ENCODE measurements at regions not wholly inside any gene's neighbourhood (a gene's known extent, or its start where the extent isn't known, plus 50 kb on each side); places are given as distances from the start of the nearest gene placed in this dataset.

- TF ChIP-seq CTCF (IDR thresholded peaks at IDR 0.05; ENCODE audit: borderline replicate concordance, extremely low read depth, insufficient read depth), result no peak
- no peak for FAIRE-seq
Observed at GRCh38 chr4:10872833-10873517, 188.4 kb upstream of the CLNK start.

GRCh38 chr4:10866666-10867065 lies 182.1 kb upstream of the CLNK start:
- no peak overlapping the region for H3K9ac ChIP-seq (ENCODE audit: low read length in 3 of 3)
- no peak overlapping the region for H3K27ac ChIP-seq (ENCODE audit: low read depth in 2 of 2, low read length in 2 of 2)
- H3K9me3 ChIP-seq (ENCODE audit: control insufficient read depth in 2 of 3, insufficient read depth in 1 of 3, low read length in 3 of 3), result no peaks in the 10 kb centered on the region
- no peak overlapping the region for H3K4me3 ChIP-seq (ENCODE audit: low read length in 3 of 3)
- H3K36me3 ChIP-seq (ENCODE audit: control insufficient read depth in 2 of 3, insufficient read depth in 3 of 3, low read length in 3 of 3), result no peaks in the 10 kb centered on the region
- no peak for TF ChIP-seq CTCF (IDR thresholded peaks at IDR 0.05; ENCODE audit: borderline replicate concordance, extremely low read depth, insufficient read depth)
- FAIRE-seq (no peak), DNase-seq (no peak)
- no peaks in the 10 kb centered on the region for H3K4me1 ChIP-seq (ENCODE audit: control insufficient read depth in 2 of 3, insufficient read depth in 2 of 3, low read depth in 1 of 3, low read length in 3 of 3)
- intact Hi-C loops (cut with DNase I), result no loop called here
- H3K27me3 ChIP-seq (ENCODE audit: control insufficient read depth, insufficient read depth, low read length), result no peaks in the 10 kb centered on the region

More at GRCh38 chr4:10872833-10873517, 188.4 kb upstream of the CLNK start:
- no peak overlapping the region for H3K27ac ChIP-seq (ENCODE audit: low read depth in 2 of 2, low read length in 2 of 2)
- no peaks in the 10 kb centered on the region for H3K9me3 ChIP-seq (ENCODE audit: control insufficient read depth in 2 of 3, insufficient read depth in 1 of 3, low read length in 3 of 3)
- intact Hi-C loops (cut with DNase I), result no loop called here
- H3K9ac ChIP-seq (ENCODE audit: low read length in 3 of 3), result no peak overlapping the region
- no peaks in the 10 kb centered on the region for H3K27me3 ChIP-seq (ENCODE audit: control insufficient read depth, insufficient read depth, low read length)
- no peak for DNase-seq
- no peaks in the 10 kb centered on the region for H3K36me3 ChIP-seq (ENCODE audit: control insufficient read depth in 2 of 3, insufficient read depth in 3 of 3, low read length in 3 of 3)
- no peaks in the 10 kb centered on the region for H3K4me1 ChIP-seq (ENCODE audit: control insufficient read depth in 2 of 3, insufficient read depth in 2 of 3, low read depth in 1 of 3, low read length in 3 of 3)
- no peak overlapping the region for H3K4me3 ChIP-seq (ENCODE audit: low read length in 3 of 3)

GRCh38 chr4:10861036-10861435 lies 176.5 kb upstream of the CLNK start:
- Histone ChIP-seq H3K9ac (ENCODE audit: low read length in 3 of 3) (no peak overlapping the region), H3K27ac (ENCODE audit: low read depth in 2 of 2, low read length in 2 of 2) (no peak overlapping the region), H3K36me3 (ENCODE audit: control insufficient read depth in 2 of 3, insufficient read depth in 3 of 3, low read length in 3 of 3) (no peaks in the 10 kb centered on the region), H3K4me1 (ENCODE audit: control insufficient read depth in 2 of 3, insufficient read depth in 2 of 3, low read depth in 1 of 3, low read length in 3 of 3) (no peaks in the 10 kb centered on the region), H3K4me3 (ENCODE audit: low read length in 3 of 3) (no peak overlapping the region), H3K9me3 (ENCODE audit: control insufficient read depth in 2 of 3, insufficient read depth in 1 of 3, low read length in 3 of 3) (no peaks in the 10 kb centered on the region), H3K27me3 (ENCODE audit: control insufficient read depth, insufficient read depth, low read length) (no peaks in the 10 kb centered on the region)
- no peak for DNase-seq
- intact Hi-C loops (cut with DNase I), result no loop called here
- TF ChIP-seq CTCF (IDR thresholded peaks at IDR 0.05; ENCODE audit: borderline replicate concordance, extremely low read depth, insufficient read depth), result no peak
- FAIRE-seq, result no peak

All from kidney (tissue), 13 donors.